ENCODE measurements at regions not wholly inside any gene's neighbourhood (a gene's known extent, or its start where the extent isn't known, plus 50 kb on each side); places are given as distances from the start of the nearest gene placed in this dataset.

DNA sequence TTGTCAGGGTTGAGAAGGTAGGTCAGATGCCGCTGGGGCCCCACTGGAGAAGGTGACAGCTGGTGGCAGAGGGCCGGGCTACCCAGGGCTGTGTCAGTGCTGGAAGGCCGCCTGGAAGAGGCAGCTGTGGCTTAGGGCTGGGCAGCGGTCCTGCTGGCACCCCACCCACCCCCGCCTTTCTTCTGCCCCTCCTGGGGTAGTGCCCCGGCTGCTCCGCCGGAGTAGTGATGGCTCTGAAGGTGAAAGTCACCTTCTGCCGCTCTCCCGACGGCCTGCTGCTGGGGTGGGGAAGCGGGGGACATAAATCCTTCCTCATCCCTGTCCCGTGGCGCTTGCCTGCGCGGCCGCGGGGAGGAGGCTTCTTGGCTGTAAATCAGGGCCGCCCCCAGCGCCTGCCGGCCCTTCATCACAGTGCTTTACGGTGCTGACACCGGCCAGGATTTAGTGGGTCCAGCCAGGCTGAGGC is 332.2 kb downstream of the DYSF start:
- in situ Hi-C loops (cut with HindIII; ENCODE audit: low pct_ligation_motif_present, low pct_unique_long_range_greater_than_20kb, low sequenced_read_pairs) = no loop called here
- DNase-seq = no peak

DNA sequence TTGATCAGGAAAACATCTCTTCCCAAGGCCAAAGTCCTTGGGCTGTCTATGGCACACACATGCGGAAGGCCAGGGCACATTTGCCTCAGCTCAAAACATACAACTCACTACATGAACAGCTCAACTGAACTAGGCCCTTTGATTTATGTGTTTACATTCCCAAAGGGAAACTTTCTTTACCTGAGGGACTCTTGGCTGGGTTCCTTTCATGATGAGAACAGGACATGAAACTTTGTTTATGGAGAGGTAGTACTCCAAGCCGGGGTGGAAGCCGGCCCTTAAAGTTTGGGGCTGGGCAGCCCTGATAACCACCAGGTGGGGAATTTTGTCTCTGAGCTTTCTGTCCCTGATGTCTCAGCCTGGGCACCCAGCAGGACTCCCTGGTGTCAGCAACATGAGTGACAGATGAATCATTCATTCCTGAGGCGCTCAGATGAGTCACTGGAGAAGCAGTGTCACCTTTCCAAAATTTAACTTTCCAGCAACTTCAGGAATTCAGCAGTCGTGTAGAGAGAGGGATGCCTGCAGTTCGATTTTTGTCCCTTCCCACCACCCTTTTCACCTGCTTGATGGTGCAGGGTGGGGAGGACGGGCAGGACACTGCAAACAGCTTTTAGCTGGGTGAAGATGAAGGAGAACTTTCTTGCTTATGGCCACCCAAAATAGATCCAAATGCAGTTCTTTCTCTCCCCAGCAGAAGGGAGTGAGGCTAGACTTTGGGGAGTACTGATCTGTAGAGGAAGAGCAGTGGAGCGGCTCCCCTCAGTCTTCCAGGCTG is 331.6 kb downstream of the DYSF start:
- in situ Hi-C loops (cut with HindIII; ENCODE audit: low pct_ligation_motif_present, low pct_unique_long_range_greater_than_20kb, low sequenced_read_pairs) = no loop called here
- DNase-seq = peak; percentile 57

DNA sequence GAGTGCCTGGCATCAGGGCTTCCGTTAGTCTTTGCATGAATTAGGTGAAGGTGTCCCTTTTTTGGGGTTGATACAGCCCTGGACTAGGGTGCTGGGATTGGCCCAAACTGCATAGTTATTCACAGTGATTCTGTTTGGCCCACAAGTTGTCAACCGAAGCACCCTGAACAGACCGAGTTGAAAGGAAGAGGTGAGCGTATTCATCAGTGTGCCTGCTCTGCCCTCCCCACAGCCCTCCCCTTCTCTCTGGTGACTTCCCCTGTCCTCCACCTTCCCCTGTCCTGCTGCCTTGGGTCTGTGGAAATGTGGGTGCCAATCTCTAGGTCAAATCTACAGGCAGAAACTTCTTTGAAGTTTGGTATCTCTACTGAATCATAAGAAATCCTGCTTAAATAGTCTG is 330.5 kb downstream of the DYSF start:
- in situ Hi-C loops (cut with HindIII; ENCODE audit: low pct_ligation_motif_present, low pct_unique_long_range_greater_than_20kb, low sequenced_read_pairs) = no loop called here
- DNase-seq = no peak

DNA sequence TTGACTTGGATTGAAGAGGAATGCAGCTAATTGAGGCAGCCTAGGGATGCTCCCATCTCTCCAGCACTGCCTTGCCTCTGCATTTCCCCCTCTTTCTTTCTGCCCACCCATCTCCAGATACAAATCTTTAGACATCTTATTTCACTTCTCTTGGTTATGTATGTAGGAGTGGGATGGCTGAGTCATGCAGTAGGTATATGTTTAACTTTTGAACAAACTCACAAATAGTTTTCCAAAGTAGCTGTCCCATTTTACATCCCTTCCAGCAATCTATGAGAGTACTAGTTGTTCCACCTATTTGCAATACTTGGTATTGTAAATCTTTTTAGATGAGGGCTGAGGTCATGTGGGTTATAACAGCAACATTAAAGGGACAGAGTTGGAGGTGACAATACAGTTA is 329.9 kb downstream of the DYSF start:
- in situ Hi-C loops (cut with HindIII; ENCODE audit: low pct_ligation_motif_present, low pct_unique_long_range_greater_than_20kb, low sequenced_read_pairs) = no loop called here

DNA sequence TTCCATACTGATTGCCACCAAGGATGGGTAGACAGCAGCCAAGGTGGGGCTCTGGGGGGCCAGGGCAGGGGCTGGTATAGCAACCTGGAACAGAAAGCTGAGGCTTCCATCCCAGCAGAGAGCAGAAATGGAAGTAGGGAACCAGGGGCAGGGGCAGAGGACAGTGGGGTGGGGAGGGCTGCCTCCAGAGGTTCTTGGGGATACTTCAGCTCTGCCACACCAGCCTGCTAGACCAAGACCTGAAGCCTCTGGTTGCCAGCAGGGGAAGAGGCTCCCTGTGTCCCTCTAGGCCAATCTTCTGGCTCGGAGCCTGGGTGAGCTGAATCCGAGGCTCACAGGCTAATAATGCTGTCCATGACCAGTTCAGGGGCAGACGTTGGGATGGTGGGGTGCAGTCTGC is 329.0 kb downstream of the DYSF start:
- in situ Hi-C loops (cut with HindIII; ENCODE audit: low pct_ligation_motif_present, low pct_unique_long_range_greater_than_20kb, low sequenced_read_pairs) = no loop called here

More for the DNA sequence above, 329.9 kb downstream of the DYSF start:
- peak; percentile 26 for DNase-seq

DNA sequence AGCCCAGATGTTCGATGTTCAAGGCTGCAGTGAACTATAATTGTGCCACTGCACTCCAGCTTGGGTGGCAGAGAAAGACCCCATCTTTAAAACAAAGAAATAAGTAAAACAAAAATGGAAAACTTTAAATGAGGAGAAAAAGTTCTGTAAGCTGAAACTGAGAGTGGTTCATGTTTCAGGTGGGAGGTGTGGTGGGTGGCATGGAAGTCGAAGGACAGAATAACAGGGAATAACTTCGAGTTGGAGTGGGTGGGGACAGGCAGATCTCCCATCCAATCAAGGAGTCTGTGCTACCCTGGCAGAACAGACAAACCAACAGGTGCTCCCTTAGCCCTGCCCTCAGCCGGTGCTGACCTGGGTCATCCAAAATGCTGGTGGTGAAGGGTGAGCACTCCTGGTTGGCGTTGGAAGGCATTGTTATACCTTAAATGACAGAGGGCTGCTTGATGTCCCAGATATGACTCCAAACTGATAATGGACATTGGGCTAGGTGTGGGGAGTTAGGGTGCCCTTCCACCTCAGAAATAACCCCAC is 328.4 kb downstream of the DYSF start:
- in situ Hi-C loops (cut with HindIII; ENCODE audit: low pct_ligation_motif_present, low pct_unique_long_range_greater_than_20kb, low sequenced_read_pairs) = no loop called here

More for the DNA sequence above, 329.0 kb downstream of the DYSF start:
- no peak for DNase-seq

DNA sequence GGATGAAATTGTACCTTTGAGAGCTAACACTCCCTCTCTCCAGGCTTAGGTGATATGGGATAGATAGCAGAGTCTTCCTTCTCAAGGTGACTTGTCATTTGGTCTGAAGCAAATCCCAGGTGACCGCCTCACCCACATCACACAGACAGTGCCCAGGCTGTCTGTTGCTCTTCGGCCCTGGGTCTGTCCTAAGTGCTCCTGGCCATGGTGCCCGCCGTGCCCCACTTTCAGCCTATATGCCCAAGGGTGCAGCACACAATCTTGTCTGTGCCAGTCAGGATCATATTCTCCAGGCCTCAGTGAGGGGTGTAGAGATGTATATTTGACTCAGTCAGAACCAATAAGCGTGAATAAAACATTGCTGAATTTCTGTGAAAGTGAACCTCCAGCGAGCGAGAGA is 326.8 kb downstream of the DYSF start:
- no peak for DNase-seq

More for the DNA sequence above, 328.4 kb downstream of the DYSF start:
- no peak for DNase-seq

DNA sequence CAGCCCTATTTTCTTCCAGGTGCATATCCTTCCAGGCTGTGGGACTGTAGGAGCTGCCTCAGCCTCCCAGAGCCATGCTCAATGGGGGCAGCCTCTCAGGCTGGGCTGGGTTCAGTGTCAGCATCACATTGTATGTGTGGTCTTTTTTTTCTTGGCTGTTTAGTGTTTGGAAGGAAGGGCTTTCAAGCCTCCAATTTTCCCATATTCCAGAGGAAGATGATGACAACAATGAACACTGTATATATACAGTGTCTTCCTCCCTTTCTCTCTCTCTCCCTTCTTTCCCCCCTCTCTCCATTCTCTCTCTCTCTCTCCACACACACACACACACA is 326.4 kb downstream of the DYSF start:
- DNase-seq = no peak
- in situ Hi-C loops (cut with HindIII; ENCODE audit: low pct_ligation_motif_present, low pct_unique_long_range_greater_than_20kb, low sequenced_read_pairs) = no loop called here

More for the DNA sequence above, 326.8 kb downstream of the DYSF start:
- in situ Hi-C loops (cut with HindIII; ENCODE audit: low pct_ligation_motif_present, low pct_unique_long_range_greater_than_20kb, low sequenced_read_pairs) = no loop called here

DNA sequence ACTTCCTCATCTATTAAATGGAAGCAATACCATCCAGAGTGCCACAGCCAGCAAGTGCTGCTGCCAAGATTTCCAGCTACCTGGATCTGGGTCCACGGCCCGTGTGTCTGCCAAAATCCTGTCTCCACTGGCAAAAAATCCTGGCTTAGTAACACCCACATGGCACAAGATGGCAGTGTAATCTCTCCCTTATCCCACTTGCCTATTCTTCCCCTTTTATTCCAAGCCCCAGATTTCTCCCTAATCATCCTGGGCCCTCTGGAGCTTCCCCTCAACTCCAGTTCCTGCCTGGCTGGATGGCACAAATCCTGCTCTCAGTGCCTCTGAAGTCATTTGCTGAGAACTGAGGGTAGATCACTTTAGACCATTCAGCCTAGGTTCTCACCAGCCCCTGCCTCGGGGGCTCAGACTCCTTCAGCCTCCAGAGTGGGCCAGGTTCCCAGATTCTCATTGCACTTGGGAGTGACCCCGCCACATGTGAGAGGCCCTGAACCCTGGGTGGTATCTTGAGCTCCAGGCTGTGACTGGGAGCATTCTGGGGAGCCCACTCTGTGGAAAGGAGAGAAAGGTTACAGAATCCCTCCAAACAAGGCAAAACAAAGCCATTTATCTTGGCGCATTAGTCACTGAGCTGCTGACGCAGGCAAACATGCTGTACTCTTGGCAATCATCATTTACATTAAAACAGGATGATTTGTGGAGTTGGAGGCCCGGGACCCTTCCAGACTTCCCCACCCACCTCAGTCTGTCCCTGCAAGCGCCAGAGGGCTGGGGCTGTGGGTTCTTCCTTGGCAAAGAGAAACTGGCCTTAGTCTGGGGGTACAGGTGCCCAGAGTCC is 325.8 kb downstream of the DYSF start:
- in situ Hi-C loops (cut with HindIII; ENCODE audit: low pct_ligation_motif_present, low pct_unique_long_range_greater_than_20kb, low sequenced_read_pairs) = no loop called here
- DNase-seq = peak; percentile 20

DNA sequence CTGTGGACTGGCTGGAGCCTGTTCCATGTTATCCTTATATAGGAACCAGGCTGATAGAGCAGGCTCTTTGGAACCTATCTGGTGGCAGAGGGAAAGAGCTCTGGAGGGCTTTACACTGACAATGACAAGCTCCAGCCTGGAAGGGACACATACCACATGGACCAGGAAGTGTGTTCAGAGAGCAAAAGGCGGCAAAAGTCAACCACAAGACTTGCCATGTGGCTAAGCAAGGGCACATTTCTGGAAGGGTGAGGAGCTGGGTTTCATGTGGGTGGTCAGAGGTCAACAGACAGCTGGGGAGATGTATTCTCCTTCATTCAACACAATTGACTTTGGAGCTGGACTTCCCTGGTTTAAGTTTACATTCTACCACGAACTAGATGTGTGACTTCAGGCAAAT is 325.2 kb downstream of the DYSF start:
- in situ Hi-C loops (cut with HindIII; ENCODE audit: low pct_ligation_motif_present, low pct_unique_long_range_greater_than_20kb, low sequenced_read_pairs) = no loop called here
- no peak for DNase-seq

DNA sequence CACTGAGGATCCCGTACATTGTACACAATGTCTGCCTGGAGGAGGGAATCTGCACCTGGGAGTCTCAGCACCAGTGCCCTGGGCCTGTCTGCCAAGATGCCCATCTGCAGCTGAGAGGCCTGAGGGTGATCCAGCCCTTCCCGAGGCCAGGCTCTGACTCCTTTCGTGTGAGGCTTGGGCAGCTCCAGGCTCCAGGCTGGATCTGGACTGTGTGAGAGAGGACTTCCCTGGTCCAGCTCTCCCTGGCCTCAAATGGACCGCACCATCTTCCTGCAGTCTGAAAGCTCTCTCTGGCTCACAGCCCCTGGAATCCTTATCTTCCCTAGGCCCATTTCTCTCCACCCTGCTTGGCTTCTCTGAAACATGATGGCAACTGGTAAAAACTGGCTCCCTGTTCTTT is 324.6 kb downstream of the DYSF start:
- in situ Hi-C loops (cut with HindIII; ENCODE audit: low pct_ligation_motif_present, low pct_unique_long_range_greater_than_20kb, low sequenced_read_pairs) = no loop called here
- no peak for DNase-seq

DNA sequence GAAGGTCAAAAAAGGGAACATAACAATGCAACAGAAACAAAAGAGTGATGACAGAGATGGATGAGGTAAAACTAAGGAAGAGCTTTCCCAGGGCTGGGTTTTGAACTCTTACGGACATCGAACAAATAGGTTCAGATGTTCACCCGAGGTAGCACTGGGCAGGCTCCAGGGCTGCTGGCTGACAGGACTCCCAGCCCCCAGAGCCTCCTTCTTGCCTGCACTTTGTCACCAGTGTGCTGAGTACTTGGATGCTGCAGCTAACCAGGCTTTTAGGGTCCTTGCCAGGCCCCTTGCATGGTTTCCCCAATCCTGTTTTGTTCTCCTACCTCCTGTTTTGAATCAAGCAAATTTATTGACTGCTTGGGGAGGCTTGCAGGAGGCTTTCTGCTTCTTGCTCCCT is 322.9 kb downstream of the DYSF start:
- no peak for DNase-seq
- in situ Hi-C loops (cut with HindIII; ENCODE audit: low pct_ligation_motif_present, low pct_unique_long_range_greater_than_20kb, low sequenced_read_pairs) = no loop called here

DNA sequence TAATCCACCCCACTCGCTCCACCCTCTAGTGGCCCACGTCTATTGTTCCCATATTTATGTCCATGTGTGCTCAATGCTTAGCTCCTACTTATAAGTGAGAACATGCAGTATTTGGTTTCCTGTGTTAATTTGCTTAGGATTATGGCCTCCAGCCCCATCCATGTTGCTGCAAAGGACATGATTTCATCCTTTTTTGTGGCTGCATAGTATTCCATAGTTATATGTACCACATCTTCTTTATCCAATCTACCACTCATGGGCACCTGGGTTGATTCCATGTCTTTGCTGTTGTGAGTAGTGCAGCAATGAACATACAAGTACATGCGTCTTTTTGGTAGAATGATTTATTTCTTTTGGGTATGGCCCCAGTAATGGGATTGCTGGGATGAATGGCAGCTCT is 319.9 kb downstream of the DYSF start:
- in situ Hi-C loops (cut with HindIII; ENCODE audit: low pct_ligation_motif_present, low pct_unique_long_range_greater_than_20kb, low sequenced_read_pairs) = no loop called here
- no peak for DNase-seq

DNA sequence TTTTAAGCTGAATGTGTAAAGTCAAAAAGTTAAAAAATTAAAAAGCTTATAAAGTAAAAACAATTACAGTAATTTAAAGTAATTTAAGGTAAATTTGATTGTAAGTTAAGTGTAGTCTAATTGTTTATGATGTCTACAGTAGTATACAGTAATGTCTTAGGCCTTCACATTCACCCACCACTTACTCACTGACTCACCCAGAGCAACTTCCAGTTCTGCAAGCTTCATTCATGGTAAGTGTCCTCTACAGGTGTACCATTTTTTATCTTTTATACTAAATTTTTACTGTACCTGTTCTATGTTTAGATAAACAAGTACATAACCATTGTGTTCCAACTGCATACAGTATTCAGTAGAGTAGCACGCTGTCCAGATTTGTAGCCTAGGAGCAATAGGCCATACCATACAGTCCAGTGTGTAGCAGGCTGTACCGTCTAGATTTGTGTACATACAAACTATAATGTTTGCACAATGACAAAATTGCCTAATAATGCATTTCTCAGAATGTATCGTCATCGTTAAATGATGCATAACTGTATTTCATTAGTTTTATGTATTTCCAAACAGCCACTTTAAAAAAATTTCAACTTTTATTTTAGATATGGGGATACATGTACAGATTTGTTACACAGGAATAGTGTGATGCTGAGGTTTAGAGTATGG is 319.3 kb downstream of the DYSF start:
- in situ Hi-C loops (cut with HindIII; ENCODE audit: low pct_ligation_motif_present, low pct_unique_long_range_greater_than_20kb, low sequenced_read_pairs) = no loop called here
- no peak for DNase-seq

DNA sequence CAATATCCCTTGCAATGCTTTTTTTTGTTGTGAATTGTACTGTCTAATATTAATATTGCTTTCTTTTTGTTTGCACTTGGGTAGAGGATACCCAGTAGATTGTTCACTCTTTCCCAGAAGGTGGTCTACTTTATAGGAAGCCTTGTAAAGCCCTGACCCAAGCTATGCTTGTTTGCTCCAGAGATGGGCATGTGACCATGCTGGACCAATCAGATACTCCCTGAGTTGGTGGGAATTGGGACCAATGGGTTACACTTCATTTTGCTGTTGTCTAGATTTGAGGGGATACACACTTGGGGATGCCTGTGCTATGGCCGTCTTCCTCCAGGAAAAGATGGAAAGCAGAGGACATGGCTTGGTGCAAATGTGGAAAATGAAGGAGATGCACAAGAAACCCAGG is 314.3 kb downstream of the DYSF start:
- no peak for DNase-seq
- in situ Hi-C loops (cut with HindIII; ENCODE audit: low pct_ligation_motif_present, low pct_unique_long_range_greater_than_20kb, low sequenced_read_pairs) = no loop called here

DNA sequence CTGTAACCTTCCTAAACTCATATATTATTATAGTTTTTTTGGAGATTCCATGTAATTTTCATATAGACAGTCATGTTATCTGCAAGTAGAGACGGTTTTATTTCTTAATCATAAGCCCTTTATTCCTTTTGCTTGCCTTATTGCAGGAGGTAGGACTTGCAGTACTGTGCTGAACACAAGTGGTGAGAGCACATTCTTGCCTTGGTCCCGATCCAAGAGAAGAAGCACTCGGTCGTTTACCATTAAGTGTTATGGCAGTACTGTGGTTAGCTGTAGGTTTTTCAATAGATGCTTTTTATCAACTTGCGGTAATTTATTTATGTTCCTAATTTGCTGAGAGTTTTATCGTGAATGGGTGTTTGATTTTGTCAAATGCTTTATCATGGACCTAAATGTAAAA is 305.7 kb downstream of the DYSF start:
- in situ Hi-C loops (cut with HindIII; ENCODE audit: low pct_ligation_motif_present, low pct_unique_long_range_greater_than_20kb, low sequenced_read_pairs) = no loop called here
- no peak for DNase-seq

DNA sequence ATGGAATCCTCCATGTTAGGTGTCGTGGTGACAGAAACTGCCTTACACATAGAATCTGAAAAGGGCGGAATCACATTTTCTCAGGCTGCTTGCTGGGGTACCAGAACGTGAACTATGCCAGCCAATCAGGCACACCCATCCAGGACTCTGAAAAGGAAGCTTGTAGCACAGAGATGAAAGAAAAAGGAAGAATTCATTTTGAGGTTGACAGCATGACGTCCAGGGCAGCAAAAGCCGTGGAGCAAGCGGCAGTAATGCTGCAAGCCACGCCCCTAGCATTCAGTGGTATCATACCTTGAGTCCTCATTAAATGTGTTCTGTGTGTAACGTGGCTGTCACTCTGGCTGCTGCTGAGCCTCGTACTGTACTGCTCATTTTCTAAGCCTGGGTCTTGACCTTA is 304.0 kb downstream of the DYSF start:
- DNase-seq = no peak
- in situ Hi-C loops (cut with HindIII; ENCODE audit: low pct_ligation_motif_present, low pct_unique_long_range_greater_than_20kb, low sequenced_read_pairs) = no loop called here

DNA sequence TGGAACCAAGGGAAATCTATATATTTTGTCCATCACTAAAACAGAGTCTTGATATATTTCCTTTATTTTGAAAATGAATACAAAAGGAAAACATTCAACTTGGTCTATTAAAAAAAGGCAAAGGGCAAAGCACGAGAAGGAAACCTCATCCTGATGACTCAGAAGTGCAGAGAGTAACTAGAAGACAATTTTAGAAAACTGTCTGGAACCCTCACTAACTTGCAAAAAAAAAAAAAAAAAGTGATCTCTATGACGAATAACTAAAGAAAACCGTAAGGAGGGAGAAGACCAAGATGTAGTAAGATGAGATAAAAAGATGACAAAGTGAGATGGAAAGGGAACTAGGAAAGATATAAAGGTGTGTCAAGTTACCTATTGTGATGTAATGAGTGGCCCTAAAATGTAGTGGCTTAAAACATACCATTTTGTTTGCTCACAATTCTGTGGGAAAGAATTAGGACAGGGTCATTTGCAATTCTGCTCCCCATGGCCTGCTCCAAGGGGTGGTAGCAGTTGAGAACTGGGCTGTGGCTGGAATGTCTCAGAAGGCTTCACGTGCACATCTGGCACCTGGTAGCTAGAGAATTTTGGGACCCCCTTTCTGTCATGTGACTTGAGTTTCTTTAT is 303.0 kb downstream of the DYSF start:
- DNase-seq = no peak
- in situ Hi-C loops (cut with HindIII; ENCODE audit: low pct_ligation_motif_present, low pct_unique_long_range_greater_than_20kb, low sequenced_read_pairs) = no loop called here

DNA sequence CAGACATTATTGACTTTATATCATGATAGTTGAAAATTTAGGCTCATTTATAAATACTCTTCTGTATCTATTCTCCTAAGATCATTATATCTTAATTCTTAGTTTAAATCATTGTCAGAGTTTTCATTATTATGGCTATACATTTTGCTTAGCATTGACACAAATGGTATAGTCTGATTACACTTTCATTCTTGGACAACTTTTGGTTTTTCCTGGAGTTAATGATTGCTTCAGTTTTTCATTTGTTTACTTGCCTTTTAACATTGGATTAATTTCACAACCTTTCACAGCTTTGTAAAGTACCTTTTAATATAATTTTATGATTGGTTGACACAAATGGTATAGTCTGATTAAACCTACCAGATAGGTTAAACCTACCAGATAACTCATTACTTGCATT is 298.2 kb downstream of the DYSF start:
- no peak for DNase-seq
- in situ Hi-C loops (cut with HindIII; ENCODE audit: low pct_ligation_motif_present, low pct_unique_long_range_greater_than_20kb, low sequenced_read_pairs) = no loop called here

All from ACHN (cell line).